Right renal pelvis (tissue), 4 donors: ENCODE measurements at regions not wholly inside any gene's neighbourhood (a gene's known extent, or its start where the extent isn't known, plus 50 kb on each side); places are given as distances from the start of the nearest gene placed in this dataset.

Experiments
- DNase-seq, 4 donors: peaks; one replicate each; pipeline ENCODE4 v3.0.0-alpha.2; 2013; ENCODE audit warnings: low read depth in 4 of 4, low spot score in 3 of 4, missing footprints in 1 of 4

DNA sequence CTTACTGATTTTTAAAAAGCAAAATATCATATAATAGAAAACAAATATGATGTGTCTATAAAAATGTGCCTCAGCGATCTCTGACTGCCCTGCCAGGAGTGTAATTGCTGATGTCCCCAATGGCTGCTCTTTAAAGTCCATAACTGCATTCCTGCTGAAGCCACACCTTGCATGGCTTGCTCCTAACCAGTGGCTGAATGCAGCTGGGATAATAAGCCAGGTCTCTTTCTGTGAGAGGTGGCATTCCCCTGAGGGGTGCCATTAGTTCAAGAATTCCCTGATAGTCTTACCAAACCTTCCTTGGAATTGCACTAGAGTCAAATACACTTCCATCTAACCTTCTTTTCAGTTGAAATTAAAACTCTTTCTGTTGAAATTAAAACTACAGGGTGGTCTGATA lies 125.8 kb upstream of the ZNF804A start:
- DNase-seq: no peak

DNA sequence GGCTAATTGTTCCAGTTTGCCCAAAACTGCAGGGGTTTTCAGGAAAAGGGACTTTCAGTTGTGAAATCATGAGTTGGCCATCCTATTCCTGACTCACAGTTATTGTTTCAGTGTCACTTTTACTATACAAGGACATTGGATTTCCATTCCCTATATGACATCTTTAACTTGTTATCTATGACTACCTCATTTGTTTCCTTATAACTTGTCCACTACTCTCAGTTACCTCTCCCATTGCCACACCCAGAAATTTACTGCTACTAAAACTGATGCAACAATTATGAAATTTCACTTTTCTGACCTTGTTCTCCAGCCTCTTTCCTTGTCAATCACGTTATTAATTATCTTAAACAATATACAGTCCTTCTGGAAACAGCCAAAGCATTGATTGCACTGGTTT lies 116.5 kb upstream of the ZNF804A start:
- DNase-seq: no peak

DNA sequence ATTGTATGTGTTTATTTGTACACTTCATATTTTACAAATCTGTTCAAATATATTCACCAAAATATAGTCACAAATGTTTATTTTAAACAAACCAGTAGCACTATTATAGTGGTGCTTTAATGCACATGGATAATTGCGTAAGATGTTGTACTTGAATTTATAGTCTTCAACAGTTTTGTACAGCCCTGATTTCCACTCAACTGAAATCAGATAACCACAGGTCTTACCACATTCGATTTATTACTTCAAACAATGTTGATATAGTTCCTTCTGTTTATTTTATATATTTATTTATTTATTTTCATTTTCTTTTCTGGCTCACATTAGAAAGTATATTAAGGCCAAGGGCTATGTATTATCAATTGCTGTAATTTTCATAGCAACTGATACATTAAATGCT lies 99.4 kb upstream of the ZNF804A start:
- no peak for DNase-seq

DNA sequence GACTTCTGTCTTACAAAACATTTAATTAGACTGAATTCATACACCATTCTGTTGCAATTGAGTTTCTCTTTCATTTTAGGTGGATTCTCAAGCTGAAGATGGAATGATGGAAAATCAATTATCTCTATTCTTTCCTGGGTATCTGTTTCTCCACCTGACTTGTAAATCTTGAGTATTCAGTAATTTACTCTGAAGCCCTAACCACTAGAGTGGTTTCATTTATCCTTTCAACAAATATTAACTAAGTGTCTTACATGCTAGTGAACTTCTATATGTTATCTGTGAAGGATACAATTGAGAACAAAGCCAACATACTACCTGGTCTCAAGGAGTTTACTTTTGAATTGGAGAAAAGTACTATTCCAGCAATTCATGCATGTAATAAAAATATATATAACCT lies 94.1 kb upstream of the ZNF804A start:
- no peak for DNase-seq

DNA sequence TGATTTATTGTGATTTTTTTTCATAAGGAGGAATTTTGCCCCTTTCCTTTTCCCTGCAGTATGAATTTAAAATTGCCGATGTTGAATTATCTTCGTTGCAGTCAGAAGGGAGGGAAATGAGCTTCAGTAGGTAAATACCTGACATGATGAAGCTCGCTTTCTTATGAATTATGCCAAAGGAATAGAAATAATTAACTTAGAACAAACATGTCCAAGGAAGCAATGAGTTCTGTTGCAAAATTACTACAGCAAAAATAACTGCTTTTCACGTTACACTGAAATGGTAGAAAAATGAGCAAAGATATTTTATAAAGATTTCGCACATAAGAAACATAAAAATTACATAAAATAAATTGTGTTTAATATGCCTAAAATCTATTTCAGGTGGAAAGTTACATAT lies 91.1 kb upstream of the ZNF804A start:
- DNase-seq: no peak

DNA sequence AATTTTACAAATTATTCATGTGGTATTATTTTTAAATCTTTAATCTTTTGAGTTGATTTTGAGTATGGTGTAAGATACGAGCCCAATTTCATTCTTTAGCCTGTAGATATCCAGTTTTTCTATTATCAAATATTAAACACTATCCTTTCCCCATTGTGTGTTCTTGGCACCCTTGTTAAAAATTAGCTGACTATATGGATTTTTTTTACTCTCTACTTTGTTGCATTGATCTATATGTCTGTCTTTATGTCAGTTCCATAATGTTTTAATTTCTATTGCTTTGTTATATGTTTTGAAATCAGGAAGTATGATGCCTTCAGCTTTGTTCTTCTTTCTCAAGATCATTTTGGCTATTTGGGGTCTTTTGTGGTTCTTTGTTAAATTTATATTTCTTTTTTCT lies 80.9 kb upstream of the ZNF804A start:
- no peak for DNase-seq

DNA sequence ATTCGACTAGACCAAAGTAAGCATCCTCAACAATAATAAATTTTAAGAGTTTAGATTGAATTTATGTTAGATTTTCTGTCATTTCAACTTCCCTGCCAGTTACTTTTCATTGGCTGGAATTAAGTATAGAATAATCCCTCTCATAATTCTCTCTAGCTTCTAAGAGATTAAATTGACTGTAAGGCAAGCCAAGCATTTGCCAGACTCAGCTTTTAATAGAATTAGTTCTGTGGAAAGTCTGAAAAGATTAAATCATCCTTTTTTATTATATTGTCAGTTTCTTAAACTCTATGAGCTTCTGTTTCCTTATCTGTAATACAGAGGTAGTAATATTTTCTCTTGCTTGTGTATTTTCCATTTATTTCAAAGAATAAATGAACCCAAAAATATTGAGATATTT lies 77.9 kb upstream of the ZNF804A start:
- no peak for DNase-seq

DNA sequence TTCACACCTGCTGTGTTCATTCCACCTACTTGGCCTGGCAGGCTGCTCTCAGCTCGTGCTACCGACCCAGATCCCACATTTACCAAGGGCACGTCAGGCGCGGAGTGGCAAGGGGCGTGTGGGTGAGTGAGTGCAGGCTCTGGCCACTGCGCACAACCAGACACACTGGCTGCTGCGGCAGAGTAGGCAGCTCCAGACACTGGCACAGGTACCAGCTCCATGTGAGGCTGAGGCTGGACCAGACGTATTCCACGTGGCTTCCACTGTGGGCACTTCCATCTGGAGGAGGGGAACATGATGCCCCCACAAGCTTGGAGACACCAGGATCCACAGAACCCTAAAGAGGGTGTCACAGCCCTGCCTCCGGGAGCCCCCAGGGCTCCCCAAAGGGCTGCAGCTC lies 74.6 kb upstream of the ZNF804A start:
- no peak for DNase-seq

DNA sequence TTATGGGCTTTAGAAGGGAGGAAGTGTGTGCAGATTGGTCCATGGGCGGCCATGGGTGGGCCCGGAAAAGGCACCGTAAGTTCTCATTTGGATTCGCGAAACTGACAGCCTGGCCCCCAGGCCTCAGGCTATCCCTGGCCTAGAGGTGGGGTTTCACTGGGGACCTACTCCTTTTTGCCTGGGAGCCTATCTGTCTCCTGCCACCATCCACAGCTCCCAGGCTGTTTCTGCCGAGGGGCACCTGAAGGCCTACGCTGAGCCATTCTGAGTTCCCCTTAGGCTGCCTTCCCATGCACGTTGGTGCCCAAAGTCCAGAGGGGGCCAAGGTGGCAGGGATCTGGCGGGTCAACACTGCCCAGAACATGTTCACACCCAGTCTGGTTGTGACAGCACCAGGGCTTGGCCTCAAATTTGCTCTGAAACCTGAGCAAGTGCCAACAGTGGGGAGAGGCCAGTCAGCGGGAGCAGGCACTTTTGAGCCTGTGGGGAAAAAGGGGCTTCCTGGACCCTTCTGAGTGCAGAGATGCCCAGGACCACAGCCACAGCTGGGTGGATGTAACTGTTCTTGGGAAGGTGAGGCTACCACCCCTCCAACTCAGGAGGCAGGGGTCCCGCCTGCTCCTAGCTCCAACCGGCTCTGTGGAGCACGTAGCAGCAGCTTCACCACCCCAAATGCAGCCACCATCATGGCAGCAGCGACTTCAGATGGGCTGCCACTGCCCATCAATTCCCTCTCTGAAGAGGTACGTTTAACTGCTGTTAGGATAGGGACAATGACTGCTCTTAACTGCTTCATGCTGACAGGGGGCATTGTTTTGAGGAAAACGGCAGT lies 73.6 kb upstream of the ZNF804A start:
- DNase-seq: no peak

DNA sequence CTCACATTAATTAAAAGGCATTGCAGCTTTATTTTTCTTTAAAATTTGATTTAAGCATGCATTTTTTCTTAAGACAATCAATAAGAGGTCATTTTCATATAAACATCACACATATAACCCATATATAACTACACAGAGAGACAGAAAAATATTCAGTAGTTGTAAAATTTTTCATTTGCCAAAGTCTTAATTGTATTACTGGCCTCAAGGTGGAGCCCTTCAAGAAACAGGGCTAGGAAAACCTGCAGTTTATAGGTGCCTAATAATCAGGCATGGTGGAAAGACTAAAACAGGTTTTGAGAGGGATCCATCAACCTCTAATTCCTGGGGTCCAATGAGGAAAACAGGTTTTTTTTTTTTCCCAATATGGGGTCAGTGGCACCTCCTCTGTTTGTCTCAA lies 71.3 kb upstream of the ZNF804A start:
- no peak for DNase-seq

DNA sequence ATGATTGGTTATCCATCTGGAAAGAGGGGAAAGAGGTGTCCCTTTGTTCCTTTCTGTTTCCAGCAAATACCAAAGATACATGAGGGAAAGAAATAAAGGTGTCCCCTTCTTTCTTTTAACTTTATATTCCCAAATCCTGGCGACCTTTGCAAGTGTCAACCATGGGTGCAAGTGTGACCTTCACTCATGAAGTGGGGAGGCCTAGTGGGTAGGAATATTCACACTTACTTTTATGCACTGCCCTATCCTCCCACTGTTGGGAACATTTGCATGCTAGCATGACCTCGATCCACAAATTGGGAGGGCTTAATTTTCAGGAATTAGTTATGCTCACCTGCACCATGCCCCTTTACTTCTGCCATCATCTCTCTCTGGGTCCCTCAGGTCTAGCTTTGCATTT lies 70.2 kb upstream of the ZNF804A start:
- no peak for DNase-seq

DNA sequence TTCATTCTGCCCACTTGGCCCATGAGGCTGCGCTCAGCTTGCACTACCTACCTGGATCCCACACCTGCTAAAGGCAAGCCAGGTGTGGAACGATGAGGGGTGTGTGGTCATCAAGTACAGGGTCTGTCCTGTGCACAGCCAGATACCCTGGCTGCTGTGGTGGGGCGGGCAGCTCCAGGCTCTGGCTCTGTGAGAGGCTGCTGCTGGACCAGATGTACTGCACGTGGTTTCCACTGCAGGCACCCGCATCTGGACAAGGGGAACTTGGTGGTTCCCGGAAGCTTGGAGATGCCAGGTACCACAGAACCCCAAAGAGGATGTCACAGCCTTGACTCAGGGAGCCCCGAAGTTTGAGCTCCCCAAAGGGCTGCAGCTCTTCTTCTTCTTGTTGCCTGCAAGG lies 68.1 kb upstream of the ZNF804A start:
- no peak for DNase-seq

DNA sequence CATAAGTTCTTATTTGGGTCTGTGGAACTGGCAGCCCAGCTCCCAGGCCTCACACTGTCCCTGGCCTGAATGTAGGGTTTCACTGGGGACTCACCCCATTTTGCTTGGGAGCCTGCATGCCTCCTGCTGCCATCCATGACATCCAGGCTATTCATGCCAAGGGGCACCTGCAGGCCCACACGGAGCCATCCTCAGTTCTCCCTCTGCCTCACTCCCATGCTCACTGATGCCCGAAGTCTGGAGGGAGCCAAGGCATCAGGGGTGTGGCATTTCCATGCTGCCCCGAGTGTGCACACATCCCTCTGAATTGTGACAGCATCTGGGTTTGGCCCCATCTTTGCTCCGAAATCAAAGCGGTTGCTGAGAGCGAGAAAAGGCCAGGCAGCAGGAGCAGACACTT lies 67.4 kb upstream of the ZNF804A start:
- DNase-seq: no peak

DNA sequence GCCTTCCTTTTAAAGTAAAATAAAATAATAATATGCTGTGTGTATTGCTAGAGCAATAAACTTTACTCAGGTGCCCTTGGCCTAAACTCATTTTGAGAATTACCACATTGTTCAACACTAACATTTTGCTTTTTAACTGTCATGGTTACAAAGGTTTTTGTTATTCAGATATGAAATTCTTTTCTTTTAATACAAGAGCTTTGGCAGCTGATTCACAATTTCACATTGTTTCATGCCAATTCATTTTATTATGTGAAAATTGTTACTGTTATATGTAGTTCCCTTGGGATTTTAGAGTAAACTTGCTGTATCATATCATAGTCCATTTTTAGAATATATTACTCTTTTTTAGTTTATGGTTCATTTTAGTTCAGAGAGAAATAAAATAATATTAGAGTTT lies 65.8 kb upstream of the ZNF804A start:
- DNase-seq: no peak

DNA sequence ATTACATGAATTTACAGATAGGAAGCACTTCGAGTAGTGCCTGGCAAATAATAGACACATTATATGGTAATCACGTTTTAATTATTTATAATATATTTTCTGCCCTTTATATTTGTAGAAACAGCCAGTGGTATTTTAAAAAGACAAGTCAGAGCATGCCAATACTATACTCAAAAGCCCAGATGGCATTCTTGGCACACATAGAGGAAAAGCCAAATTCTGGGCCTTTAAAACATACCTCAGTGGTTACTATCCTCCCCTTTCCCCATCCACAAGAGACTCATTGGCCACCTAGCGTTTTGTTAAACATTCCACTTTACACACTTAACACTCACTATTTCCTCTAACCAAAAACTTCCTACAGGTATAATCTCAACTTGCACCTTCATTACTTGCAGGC lies 63.3 kb upstream of the ZNF804A start:
- DNase-seq: no peak

DNA sequence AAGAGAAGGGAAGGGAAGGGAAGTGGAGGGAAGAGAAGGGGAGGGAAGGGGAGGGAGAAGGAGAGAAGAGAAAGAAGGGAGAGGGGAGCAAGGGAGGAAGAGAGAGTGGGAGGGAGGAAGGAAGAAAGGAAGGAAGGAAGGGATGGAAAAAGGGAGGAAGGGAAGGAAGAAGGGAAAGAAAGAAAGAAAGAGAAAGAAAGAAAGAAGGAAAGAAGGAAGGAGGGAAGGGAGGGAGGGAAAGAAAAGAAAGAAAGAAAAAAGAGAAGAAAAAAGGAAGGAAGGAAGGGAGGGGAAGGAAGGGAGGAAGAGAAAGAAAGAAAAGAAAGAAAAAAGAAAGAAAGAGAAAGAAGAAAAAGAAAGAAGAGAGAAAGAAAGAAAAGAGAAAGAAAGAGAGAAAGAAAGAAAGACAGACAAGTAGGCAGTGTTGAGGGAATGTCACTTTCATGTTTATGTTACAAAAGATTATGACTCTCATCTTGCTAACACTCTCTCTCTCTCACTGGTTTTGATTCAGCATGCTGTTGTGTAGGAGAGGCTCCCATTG lies 58.0 kb upstream of the ZNF804A start:
- DNase-seq: no peak

DNA sequence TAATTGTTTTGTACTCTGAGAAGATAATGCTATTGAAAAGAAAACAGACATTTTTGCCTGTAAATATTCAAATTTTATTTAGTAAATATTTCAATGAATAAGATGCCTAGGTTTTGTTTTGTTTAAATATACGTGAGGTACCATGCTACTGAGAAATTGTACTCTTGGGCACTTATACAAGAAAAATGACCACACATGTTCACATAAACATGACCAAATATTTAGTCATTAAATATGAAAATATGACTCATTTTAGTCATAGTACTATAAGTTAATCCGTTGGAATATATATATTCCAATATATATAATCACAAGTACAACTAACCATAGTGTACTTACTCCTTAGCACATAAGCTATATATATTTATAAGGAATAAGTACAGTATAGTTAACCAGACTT lies 56.7 kb upstream of the ZNF804A start:
- DNase-seq: no peak

DNA sequence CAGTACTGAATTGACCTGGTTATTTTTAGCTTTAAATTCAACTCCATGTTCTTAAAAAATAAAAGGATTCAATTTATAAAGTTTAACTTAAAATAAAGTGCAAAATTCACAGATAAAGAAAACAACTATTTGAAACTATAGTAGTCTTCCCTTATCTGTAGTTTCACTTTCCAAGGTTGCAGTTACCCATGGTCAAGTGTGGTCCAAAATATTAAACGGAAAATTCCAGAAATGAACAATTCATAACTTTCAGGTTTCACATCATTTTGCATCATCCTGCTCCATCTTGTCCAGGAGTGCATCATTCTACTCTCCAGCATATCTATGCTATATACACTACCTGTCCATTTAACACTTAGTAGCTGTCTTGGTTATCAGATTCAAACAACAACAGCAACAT lies 54.5 kb upstream of the ZNF804A start:
- DNase-seq: no peak
